ENCODE measurements at regions not wholly inside any gene's neighbourhood (a gene's known extent, or its start where the extent isn't known, plus 50 kb on each side); places are given as distances from the start of the nearest gene placed in this dataset.

GRCh38 chr3:118208642-118209041, 826.0 kb downstream of the IGSF11 start:
- no peak overlapping the region for H3K4me3 ChIP-seq (ENCODE audit: low read length)
- TF ChIP-seq, protein P1, sequence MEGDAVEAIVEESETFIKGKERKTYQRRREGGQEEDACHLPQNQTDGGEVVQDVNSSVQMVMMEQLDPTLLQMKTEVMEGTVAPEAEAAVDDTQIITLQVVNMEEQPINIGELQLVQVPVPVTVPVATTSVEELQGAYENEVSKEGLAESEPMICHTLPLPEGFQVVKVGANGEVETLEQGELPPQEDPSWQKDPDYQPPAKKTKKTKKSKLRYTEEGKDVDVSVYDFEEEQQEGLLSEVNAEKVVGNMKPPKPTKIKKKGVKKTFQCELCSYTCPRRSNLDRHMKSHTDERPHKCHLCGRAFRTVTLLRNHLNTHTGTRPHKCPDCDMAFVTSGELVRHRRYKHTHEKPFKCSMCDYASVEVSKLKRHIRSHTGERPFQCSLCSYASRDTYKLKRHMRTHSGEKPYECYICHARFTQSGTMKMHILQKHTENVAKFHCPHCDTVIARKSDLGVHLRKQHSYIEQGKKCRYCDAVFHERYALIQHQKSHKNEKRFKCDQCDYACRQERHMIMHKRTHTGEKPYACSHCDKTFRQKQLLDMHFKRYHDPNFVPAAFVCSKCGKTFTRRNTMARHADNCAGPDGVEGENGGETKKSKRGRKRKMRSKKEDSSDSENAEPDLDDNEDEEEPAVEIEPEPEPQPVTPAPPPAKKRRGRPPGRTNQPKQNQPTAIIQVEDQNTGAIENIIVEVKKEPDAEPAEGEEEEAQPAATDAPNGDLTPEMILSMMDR (conservative IDR thresholded peaks at IDR 0.05; ENCODE audit: low read depth, low read length), result no peak
- DNase-seq (ENCODE audit: low read depth), result no peak

GRCh38 chr3:118213892-118214291, 820.8 kb downstream of the IGSF11 start:
- no peak overlapping the region for H3K4me3 ChIP-seq (ENCODE audit: low read length)
- TF ChIP-seq, protein P1 (conservative IDR thresholded peaks at IDR 0.05; ENCODE audit: low read depth, low read length), result no peak
- no peak for DNase-seq (ENCODE audit: low read depth)

DNA sequence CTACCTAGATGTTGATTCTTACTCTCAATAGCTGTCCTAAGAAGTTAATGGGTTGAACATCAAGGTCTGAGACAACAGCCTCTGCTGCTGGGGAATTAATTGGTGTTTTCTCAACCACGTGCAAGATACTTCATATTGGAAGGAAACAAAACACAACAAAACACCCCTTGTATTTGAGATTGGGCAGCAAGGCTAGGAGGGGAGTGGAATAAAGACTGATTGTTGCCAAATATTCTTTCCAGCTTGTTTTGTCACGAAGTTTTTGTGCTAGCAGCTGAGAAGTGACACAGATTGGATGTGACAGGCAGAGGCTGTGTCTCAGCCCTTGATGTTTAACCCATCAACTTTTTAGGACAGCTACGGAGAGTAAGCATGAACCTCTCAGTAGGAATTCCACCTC, 808.4 kb downstream of the IGSF11 start:
- TF ChIP-seq, protein P1 (conservative IDR thresholded peaks at IDR 0.05; ENCODE audit: low read depth, low read length), result no peak
- H3K4me3 ChIP-seq (ENCODE audit: low read length), result no peak overlapping the region
- no peak for DNase-seq (ENCODE audit: low read depth)

DNA sequence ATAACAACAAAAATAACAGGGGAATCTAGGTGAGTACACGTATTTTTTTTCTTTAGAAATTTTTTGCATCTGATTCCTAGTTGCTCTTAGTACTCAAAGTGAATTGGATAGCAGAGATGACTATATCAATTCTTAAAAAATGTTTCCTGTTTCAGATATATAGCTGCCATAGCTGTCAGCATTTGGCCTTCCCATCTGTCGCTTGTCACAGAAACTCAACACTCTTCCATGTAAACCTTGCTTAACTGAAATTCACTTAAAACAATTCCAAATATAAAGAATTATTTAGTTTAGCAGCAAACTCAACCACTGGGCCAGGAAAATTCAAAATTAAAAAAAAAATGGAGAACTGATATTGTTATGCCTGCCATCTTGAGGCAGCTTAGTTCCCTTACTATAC, 807.5 kb downstream of the IGSF11 start:
- TF ChIP-seq, protein P1 (conservative IDR thresholded peaks at IDR 0.05; ENCODE audit: low read depth, low read length), result no peak
- DNase-seq (ENCODE audit: low read depth), result no peak

DNA sequence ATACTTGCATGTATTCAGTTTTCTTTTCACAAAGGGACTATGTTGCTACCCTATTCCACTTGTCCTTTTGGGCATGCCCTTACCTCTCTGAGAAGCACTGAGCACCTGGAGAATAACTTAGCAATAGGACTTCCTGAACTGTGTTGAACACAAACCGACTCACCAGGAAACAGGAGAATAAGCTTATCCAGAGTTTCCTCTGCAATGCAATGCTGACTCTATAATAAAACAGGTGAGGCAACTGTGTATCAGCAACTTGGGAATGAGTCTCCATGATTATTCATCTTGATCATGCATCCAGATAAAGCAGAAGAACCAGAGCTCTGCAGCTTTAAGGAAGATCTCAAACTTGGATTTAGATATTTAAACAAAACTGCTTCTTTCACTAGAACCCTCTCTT, 806.5 kb downstream of the IGSF11 start:
- no peak for DNase-seq (ENCODE audit: low read depth)
- TF ChIP-seq, protein P1 (conservative IDR thresholded peaks at IDR 0.05; ENCODE audit: low read depth, low read length), result no peak
- no peak overlapping the region for H3K4me3 ChIP-seq (ENCODE audit: low read length)

More for the DNA sequence above, 807.5 kb downstream of the IGSF11 start:
- H3K4me3 ChIP-seq (ENCODE audit: low read length), result no peak overlapping the region

DNA sequence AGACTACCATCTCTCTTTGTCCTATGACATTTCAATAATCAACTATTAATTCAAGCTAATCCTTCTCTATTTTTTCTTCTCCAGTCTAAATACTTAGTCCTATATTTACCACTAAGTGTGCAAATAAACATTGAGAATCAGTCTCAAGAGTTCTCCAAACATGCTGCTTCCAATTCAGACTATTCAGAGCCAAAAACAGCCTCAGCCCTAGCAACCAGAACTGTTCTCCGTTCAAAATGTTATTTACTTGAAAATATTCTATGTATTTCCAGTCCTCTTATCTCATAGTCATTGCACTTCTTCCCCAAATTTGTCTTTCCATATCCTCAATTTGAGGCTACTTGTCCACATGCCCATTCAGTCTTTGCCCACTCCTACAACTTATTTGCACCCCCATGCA, 805.5 kb downstream of the IGSF11 start:
- no peak for DNase-seq (ENCODE audit: low read depth)
- TF ChIP-seq, protein P1 (conservative IDR thresholded peaks at IDR 0.05; ENCODE audit: low read depth, low read length), result no peak
- H3K4me3 ChIP-seq (ENCODE audit: low read length), result no peak overlapping the region

DNA sequence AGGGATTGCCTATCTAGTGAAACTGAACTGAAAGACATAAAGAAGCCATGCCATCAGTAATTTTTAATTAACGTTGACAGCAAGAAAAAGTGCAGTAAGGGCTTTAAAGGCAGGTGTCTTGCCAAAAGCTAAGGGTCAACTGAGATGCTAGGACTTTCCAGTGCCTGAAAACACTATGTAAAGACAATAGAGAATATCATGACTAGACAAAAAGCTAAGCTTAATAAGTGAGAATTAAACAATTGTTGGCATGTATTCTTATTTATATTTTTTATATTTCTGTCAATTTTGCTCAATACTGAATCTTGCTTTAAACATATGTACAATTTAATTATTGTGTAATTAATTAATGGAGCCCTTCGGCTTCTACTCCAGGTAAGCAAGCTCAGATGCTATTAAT, 803.1 kb downstream of the IGSF11 start:
- no peak overlapping the region for H3K4me3 ChIP-seq (ENCODE audit: low read length)
- DNase-seq (ENCODE audit: low read depth), result no peak
- TF ChIP-seq, protein P1 (conservative IDR thresholded peaks at IDR 0.05; ENCODE audit: low read depth, low read length), result no peak
